Retinal pigment epithelial cell (primary cell): ENCODE measurements at regions not wholly inside any gene's neighbourhood (a gene's known extent, or its start where the extent isn't known, plus 50 kb on each side); places are given as distances from the start of the nearest gene placed in this dataset.
A peak's percentile ranks its signal among the peaks of the same experiment; 100 is the strongest.

Experiments
- DNase-seq: peaks from one replicate; pipeline ENCODE4 v3.0.0-alpha.2; 2010; ENCODE audit warnings: low read depth
- H3K4me3 ChIP-seq: 2 replicates; pipeline ENCODE4 v1.5.1; 2011; ENCODE audit warnings: mild to moderate bottlenecking, low read length, control low read depth, moderate library complexity
- CTCF ChIP-seq: conservative IDR thresholded peaks from 2 replicates; pipeline ENCODE4 v1.5.1; 2011; ENCODE audit warnings: low read depth, low read length, control low read depth, inconsistent platforms

DNA sequence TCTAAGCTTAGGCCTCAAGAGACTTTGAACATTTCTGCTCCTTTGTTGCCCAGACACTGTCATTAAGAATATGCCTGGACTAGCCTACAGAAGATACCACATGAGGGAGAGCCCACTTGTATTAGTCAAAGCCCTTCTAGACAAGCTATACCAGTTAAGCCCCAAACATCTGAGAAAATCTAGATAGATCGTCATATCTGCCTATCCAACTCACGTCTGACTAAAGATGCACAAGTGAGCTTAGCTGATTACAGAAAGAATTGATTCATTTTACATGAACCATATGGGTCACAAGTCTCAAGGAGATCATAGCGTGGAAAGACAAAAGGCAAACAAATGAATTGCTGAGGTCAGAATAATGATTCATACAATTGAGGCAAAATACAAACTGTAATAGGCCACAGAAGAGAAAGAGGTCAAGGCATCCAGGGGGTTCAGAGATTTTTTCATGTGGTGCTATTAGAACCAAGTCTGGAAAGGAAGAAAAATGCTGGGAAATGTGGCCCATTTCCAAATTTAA is 1155.5 kb upstream of the TENM4 start:
- no peak overlapping the region for H3K4me3 ChIP-seq
- no peak for TF ChIP-seq CTCF
- no peak for DNase-seq

- no peak for TF ChIP-seq CTCF
- DNase-seq, result peak; percentile 77
These were observed 1154.2 kb upstream of the TENM4 start for GRCh38 chr11:80595011-80595410.

DNA sequence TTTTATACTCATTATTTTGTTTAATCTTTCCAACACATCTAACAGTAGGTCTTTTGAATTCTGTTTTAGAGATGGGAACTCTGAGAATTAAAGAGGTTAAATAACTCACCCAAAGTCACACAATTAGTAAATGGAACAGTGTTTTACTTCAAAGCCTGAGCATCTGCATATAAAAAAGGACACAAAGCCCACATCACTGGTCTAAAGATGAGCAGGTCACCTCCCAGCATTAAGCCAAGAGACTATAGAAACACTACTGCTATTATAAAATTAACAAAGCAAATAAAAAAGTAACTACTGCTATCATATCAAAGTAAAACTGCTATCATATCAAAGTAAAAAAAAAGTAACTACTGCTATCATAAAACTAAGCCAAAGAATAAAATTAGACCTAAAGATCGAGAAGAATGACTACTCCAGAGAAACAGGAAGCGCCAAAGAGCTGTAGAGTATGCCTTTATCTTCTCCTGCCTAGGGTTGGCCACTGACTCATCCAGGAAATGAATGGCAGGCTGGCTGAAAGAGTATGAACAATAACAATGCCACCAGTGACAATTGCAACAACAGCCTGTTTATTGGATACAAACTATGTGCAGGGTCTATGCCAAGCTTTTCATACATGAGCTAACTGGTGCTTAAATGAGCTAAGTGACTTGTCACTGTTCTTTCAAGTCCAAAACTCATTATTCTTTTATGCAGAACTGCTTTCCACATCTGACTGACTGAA is 1153.0 kb upstream of the TENM4 start:
- no peak for TF ChIP-seq CTCF
- peak; percentile 50 for DNase-seq
- no peak overlapping the region for H3K4me3 ChIP-seq

More at GRCh38 chr11:80595011-80595410, 1154.2 kb upstream of the TENM4 start:
- no peak overlapping the region for H3K4me3 ChIP-seq

DNA sequence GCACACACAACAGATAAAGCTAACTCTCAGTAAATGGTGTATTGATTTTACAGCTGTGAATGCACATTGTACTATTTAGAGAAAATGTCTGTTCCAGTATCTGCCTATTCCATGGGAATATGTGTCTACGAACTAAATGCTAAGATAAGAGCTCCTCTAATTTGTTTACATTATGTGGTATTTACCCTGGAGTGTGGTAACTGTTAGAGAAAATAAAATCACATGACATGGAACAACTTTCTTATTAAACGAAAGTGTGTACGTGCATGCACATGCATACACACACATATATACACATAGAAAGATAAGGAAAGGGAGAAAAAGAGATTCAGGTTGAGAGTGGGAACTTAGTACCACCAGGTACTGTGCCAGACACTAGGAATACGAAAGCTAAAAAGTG is 1151.7 kb upstream of the TENM4 start:
- no peak for DNase-seq
- no peak overlapping the region for H3K4me3 ChIP-seq
- no peak for TF ChIP-seq CTCF

- no peak overlapping the region for H3K4me3 ChIP-seq
- no peak for DNase-seq
- TF ChIP-seq CTCF, result no peak
These were observed 1147.1 kb upstream of the TENM4 start for GRCh38 chr11:80587906-80588305.

- DNase-seq, result peak; percentile 26
- TF ChIP-seq CTCF, result no peak
- H3K4me3 ChIP-seq, result no peak overlapping the region
These were observed 1145.6 kb upstream of the TENM4 start for GRCh38 chr11:80586464-80586863.

- DNase-seq, result no peak
- no peak for TF ChIP-seq CTCF
- no peak overlapping the region for H3K4me3 ChIP-seq
These were observed 1143.8 kb upstream of the TENM4 start for GRCh38 chr11:80584661-80585060.
